ENCODE measurements at regions not wholly inside any gene's neighbourhood (a gene's known extent, or its start where the extent isn't known, plus 50 kb on each side); places are given as distances from the start of the nearest gene placed in this dataset.

DNA sequence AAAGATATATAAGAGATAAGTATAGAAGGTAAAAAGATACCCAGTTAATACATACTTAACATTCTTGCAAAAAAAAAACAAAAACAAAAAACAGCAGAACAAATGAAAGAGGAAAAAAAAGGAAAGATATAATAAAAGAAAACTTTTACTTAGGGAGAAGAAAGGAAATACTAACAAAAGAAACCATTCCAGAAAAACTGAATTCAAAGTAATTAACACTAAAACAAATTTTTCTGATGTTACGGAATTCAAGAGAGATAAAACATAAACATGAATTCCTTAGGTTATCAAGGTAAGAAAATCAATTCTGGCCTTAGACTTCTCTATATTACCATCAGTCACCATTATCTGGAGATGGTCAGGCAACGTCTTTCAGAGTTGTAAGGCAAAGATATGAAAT lies 261.8 kb downstream of the ZEB2 start:
- TF ChIP-seq, protein P1, sequence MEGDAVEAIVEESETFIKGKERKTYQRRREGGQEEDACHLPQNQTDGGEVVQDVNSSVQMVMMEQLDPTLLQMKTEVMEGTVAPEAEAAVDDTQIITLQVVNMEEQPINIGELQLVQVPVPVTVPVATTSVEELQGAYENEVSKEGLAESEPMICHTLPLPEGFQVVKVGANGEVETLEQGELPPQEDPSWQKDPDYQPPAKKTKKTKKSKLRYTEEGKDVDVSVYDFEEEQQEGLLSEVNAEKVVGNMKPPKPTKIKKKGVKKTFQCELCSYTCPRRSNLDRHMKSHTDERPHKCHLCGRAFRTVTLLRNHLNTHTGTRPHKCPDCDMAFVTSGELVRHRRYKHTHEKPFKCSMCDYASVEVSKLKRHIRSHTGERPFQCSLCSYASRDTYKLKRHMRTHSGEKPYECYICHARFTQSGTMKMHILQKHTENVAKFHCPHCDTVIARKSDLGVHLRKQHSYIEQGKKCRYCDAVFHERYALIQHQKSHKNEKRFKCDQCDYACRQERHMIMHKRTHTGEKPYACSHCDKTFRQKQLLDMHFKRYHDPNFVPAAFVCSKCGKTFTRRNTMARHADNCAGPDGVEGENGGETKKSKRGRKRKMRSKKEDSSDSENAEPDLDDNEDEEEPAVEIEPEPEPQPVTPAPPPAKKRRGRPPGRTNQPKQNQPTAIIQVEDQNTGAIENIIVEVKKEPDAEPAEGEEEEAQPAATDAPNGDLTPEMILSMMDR (IDR thresholded peaks at IDR 0.05) = no peak
- no peak for TF ChIP-seq POLR2A (IDR thresholded peaks at IDR 0.05)

Data from uterus (tissue), 2 donors.